IMR-90 (cell line): ENCODE measurements at regions not wholly inside any gene's neighbourhood (a gene's known extent, or its start where the extent isn't known, plus 50 kb on each side); places are given as distances from the start of the nearest gene placed in this dataset.

Experiments
- ATAC-seq: fragments of 200-7000 bp; cut with Tn5 transposase; 2 replicates; pipeline ENCODE4 v1.9.1; 2020; ENCODE audit warnings: low read depth, mild to moderate bottlenecking, moderate library complexity
- BruUV-seq: library from RNA; stranded (reverse); fragments of 400-500 nt; replicated peaks from 2 replicates; lab custom pipeline; 2021; lab: Mats Ljungman, UMichigan
- CTCF ChIA-PET: fragments of 300-600 bp; formaldehyde crosslinking; extraction: SDS; loops from one replicate; lab custom pipeline; 2021; ENCODE audit warnings: antibody characterized with exemption; lab: Yijun Ruan, JAX
- POLR2A ChIA-PET: fragments of 300-600 bp; sonication (Branson Sonifier 250); formaldehyde crosslinking; loops from one replicate; lab custom pipeline; 2022; ENCODE audit warnings: antibody characterized with exemption; ENCODE audit not compliant: unreplicated experiment; lab: Charles Lee
- DNase-seq: peaks from one replicate; pipeline ENCODE4 v3.0.0; 2013
- H2AFZ ChIP-seq: replicated peaks from 2 replicates; pipeline ENCODE3; 2013; ENCODE audit warnings: low read length, mild to moderate bottlenecking; ENCODE audit not compliant: poor library complexity
- H2AK5ac ChIP-seq: 2 replicates; pipeline ENCODE4 v1.6.1; 2013; ENCODE audit warnings: low read depth, low read length, inconsistent platforms
- H2AK9ac ChIP-seq: replicated peaks from 2 replicates; pipeline ENCODE3; 2013; ENCODE audit warnings: mild to moderate bottlenecking, low read depth, low read length, moderate library complexity; ENCODE audit not compliant: poor library complexity
- H2BK120ac ChIP-seq: 2 replicates; pipeline ENCODE4 v1.6.1; 2013; ENCODE audit warnings: low read depth, low read length, inconsistent platforms
- H2BK15ac ChIP-seq: 3 replicates; pipeline ENCODE4 v1.6.1; 2013; ENCODE audit warnings: low read depth, low read length, inconsistent platforms
- H2BK20ac ChIP-seq: 2 replicates; pipeline ENCODE4 v1.6.1; 2013; ENCODE audit warnings: low read depth, mild to moderate bottlenecking, inconsistent platforms, low read length, moderate library complexity
- H2BK5ac ChIP-seq: 2 replicates; pipeline ENCODE4 v1.6.1; 2013; ENCODE audit warnings: mild to moderate bottlenecking, low read depth, low read length, inconsistent platforms; ENCODE audit not compliant: poor library complexity, severe bottlenecking
- H3K14ac ChIP-seq: replicated peaks from 2 replicates; pipeline ENCODE4 v1.6.1; 2013; ENCODE audit warnings: low read depth, low read length, inconsistent platforms
- H3K18ac ChIP-seq: 2 replicates; pipeline ENCODE4 v1.6.1; 2013; ENCODE audit warnings: low read depth, low read length, control low read depth
- H3K23ac ChIP-seq: 2 replicates; pipeline ENCODE4 v1.6.1; 2013; ENCODE audit warnings: low read depth, low read length, inconsistent platforms
- H3K27ac ChIP-seq: 2 replicates; pipeline ENCODE4 v1.5.1; 2013; ENCODE audit warnings: mild to moderate bottlenecking, control low read depth, low read length; ENCODE audit not compliant: insufficient read depth
- H3K27me3 ChIP-seq: 2 replicates; pipeline ENCODE4 v1.6.1; 2013; ENCODE audit warnings: low read length; ENCODE audit not compliant: control insufficient read depth, insufficient read depth
- H3K36me3 ChIP-seq: 2 replicates; pipeline ENCODE4 v1.6.1; 2013; ENCODE audit warnings: low read length, mixed read lengths; ENCODE audit not compliant: control insufficient read depth, insufficient read depth
- H3K4ac ChIP-seq: 2 replicates; pipeline ENCODE4 v1.6.1; 2013; ENCODE audit warnings: low read depth, low read length, inconsistent platforms
- H3K4me1 ChIP-seq: 2 replicates; pipeline ENCODE4 v1.6.1; 2013; ENCODE audit warnings: low read length, mixed read lengths; ENCODE audit not compliant: control insufficient read depth, insufficient read depth
- H3K4me2 ChIP-seq: 2 replicates; pipeline ENCODE4 v1.6.1; 2013; ENCODE audit warnings: low read depth, mild to moderate bottlenecking, control low read depth, low read length, moderate library complexity
- H3K4me3 ChIP-seq: 2 replicates; pipeline ENCODE4 v1.5.1; 2013; ENCODE audit warnings: low read depth, mild to moderate bottlenecking, control low read depth, low read length, moderate library complexity; ENCODE audit not compliant: insufficient read depth
- H3K56ac ChIP-seq: 2 replicates; pipeline ENCODE4 v1.6.1; 2013; ENCODE audit warnings: low read length, inconsistent platforms; ENCODE audit not compliant: insufficient read depth; ENCODE audit errors: extremely low read depth
- H3K79me1 ChIP-seq, 2 experiments: 2 replicates each; pipeline ENCODE4 v1.6.1; 2013; ENCODE audit warnings: low read length in 2 of 2, inconsistent platforms in 1 of 2, low read depth in 1 of 2
- H3K9ac ChIP-seq: 2 replicates; pipeline ENCODE4 v1.6.1; 2013; ENCODE audit warnings: low read depth, low read length, control low read depth
- H3K9me1 ChIP-seq: 2 replicates; pipeline ENCODE4 v1.6.1; 2013; ENCODE audit warnings: low read length, inconsistent platforms; ENCODE audit not compliant: insufficient read depth
- H3K9me3 ChIP-seq: 2 replicates; pipeline ENCODE4 v1.6.1; 2013; ENCODE audit warnings: low read length; ENCODE audit not compliant: control insufficient read depth, insufficient read depth
- H4K20me1 ChIP-seq: 2 replicates; pipeline ENCODE4 v1.6.1; 2013; ENCODE audit warnings: low read length, inconsistent platforms; ENCODE audit not compliant: insufficient read depth
- H4K5ac ChIP-seq: 2 replicates; pipeline ENCODE4 v1.6.1; 2013; ENCODE audit warnings: mild to moderate bottlenecking, low read depth, low read length, control low read depth
- H4K8ac ChIP-seq, 2 experiments: 2 replicates each; pipeline ENCODE4 v1.6.1; 2013; ENCODE audit warnings: low read depth in 2 of 2, low read length in 2 of 2, control low read depth in 1 of 2, inconsistent platforms in 1 of 2
- H4K91ac ChIP-seq: 2 replicates; pipeline ENCODE4 v1.6.1; 2013; ENCODE audit warnings: low read depth, low read length, inconsistent platforms; ENCODE audit not compliant: insufficient read depth
- BHLHE40 ChIP-seq: fragments of 150-350 bp; IDR thresholded peaks from 2 replicates; pipeline ENCODE4 v1.6.1; 2016; ENCODE audit warnings: mild to moderate bottlenecking, low read depth, low read length
- CEBPB ChIP-seq: IDR thresholded peaks from 2 replicates; pipeline ENCODE4 v1.6.1; 2012; ENCODE audit warnings: low read depth, low read length, improper control_type of control experiment
- CHD1 ChIP-seq: IDR thresholded peaks from 2 replicates; pipeline ENCODE4 v1.6.1; 2012; ENCODE audit warnings: low read depth, low read length, improper control_type of control experiment
- CTCF ChIP-seq: conservative IDR thresholded peaks from 2 replicates; pipeline ENCODE4 v1.5.1; 2012; ENCODE audit warnings: mild to moderate bottlenecking, low read depth, low read length, improper control_type of control experiment
- ELK1 ChIP-seq: fragments of 150-350 bp; IDR thresholded peaks from 2 replicates; pipeline ENCODE4 v1.6.1; 2016; ENCODE audit warnings: low read depth, mild to moderate bottlenecking, low read length, moderate library complexity, borderline replicate concordance
- FOS ChIP-seq: fragments of 150-350 bp; IDR thresholded peaks from 2 replicates; pipeline ENCODE4 v1.6.1; 2016; ENCODE audit warnings: low read depth, low read length
- MAFK ChIP-seq: IDR thresholded peaks from 2 replicates; pipeline ENCODE4 v1.6.1; 2012; ENCODE audit warnings: low read depth, low read length, improper control_type of control experiment
- MAZ ChIP-seq: IDR thresholded peaks from 2 replicates; pipeline ENCODE4 v1.6.1; 2012; ENCODE audit warnings: low read depth, mild to moderate bottlenecking, low read length, improper control_type of control experiment, moderate library complexity, borderline replicate concordance
- MXI1 ChIP-seq: IDR thresholded peaks from 2 replicates; pipeline ENCODE4 v1.6.1; 2012; ENCODE audit warnings: low read depth, mild to moderate bottlenecking, low read length, moderate library complexity, borderline replicate concordance
- NFE2L2 ChIP-seq: fragments of 150-350 bp; IDR thresholded peaks from 2 replicates; pipeline ENCODE4 v1.6.1; 2016; ENCODE audit warnings: low read depth, mild to moderate bottlenecking, low read length
- POLR2A ChIP-seq: IDR thresholded peaks from 2 replicates; pipeline ENCODE4 v1.6.1; 2012; ENCODE audit warnings: mild to moderate bottlenecking, low read depth, low read length
- RAD21 ChIP-seq: IDR thresholded peaks from 2 replicates; pipeline ENCODE4 v1.6.1; 2012; ENCODE audit warnings: low read length, improper control_type of control experiment
- RCOR1 ChIP-seq: IDR thresholded peaks from 2 replicates; pipeline ENCODE4 v1.6.1; 2012; ENCODE audit warnings: mild to moderate bottlenecking, low read length, improper control_type of control experiment; ENCODE audit not compliant: insufficient replicate concordance
- RFX5 ChIP-seq: IDR thresholded peaks from 2 replicates; pipeline ENCODE4 v1.8.0; 2012; ENCODE audit warnings: low read depth, mild to moderate bottlenecking, low read length, moderate library complexity
- SMC3 ChIP-seq: fragments of 150-350 bp; IDR thresholded peaks from 2 replicates; pipeline ENCODE4 v1.6.1; 2016; ENCODE audit warnings: low read depth, mild to moderate bottlenecking, antibody characterized with exemption, low read length, moderate library complexity
- USF2 ChIP-seq: fragments of 150-350 bp; IDR thresholded peaks from 2 replicates; pipeline ENCODE4 v1.6.1; 2017; ENCODE audit warnings: mild to moderate bottlenecking, antibody characterized with exemption, low read length, low read depth
- dilution Hi-C: fragments of 300-500 bp; cut with HindIII; formaldehyde crosslinking; loops from one replicate; pipeline ENCODE4 v1.14.3; 2018; ENCODE audit warnings: low sequenced_read_pairs; ENCODE audit not compliant: unreplicated experiment
- in situ Hi-C: fragments of 300-500 bp; cut with MboI; formaldehyde crosslinking; loops from 3 replicates; pipeline ENCODE4 v1.14.3; 2019; ENCODE audit warnings: low sequenced_read_pairs, inconsistent platforms, mixed read lengths
- intact Hi-C: fragments of 100-400 bp; cut with micrococcal nuclease; formaldehyde crosslinking; loops from 2 replicates; pipeline ENCODE4 v1.10.0; 2022

- ATAC-seq, result no peak
These were observed 296.2 kb upstream of the C16orf82 start for GRCh38 chr16:26770547-26770946.

More at GRCh38 chr16:26770547-26770946, 296.2 kb upstream of the C16orf82 start:
- Histone ChIP-seq H3K4ac (no peak overlapping the region), H2AK5ac (no peak overlapping the region), H3K4me1 (no peaks in the 10 kb centered on the region), H4K91ac (no peak overlapping the region), H3K36me3 (no peaks in the 10 kb centered on the region), H4K8ac (no peak overlapping the region), H3K56ac (no peak overlapping the region), H3K23ac (no peak overlapping the region), H3K4me2 (no peak overlapping the region), H2AFZ (no peak overlapping the region), H4K5ac (no peak overlapping the region), H2BK5ac (no peak overlapping the region), H2BK120ac (no peak overlapping the region), H3K4me3 (no peak overlapping the region), H3K9me1 (no peaks in the 10 kb centered on the region), H4K20me1 (no peaks in the 10 kb centered on the region), H3K79me1 (no peaks in the 10 kb centered on the region), H2AK9ac (no peak overlapping the region), H3K18ac (no peak overlapping the region), H3K9me3 (no peaks in the 10 kb centered on the region), H3K27ac (no peak overlapping the region), H3K27me3 (no peaks in the 10 kb centered on the region), H3K9ac (no peak overlapping the region), H2BK15ac (no peak overlapping the region), H3K14ac (no peak overlapping the region), H2BK20ac (no peak overlapping the region)
- TF ChIP-seq MXI1, result no peak
- TF ChIP-seq CHD1, result no peak
- TF ChIP-seq CEBPB, result no peak
- TF ChIP-seq RAD21, result no peak
- TF ChIP-seq CTCF, result no peak
- TF ChIP-seq USF2, result no peak
- TF ChIP-seq FOS, result no peak
- TF ChIP-seq RFX5, result no peak
- no peak for TF ChIP-seq MAZ
- TF ChIP-seq SMC3, result no peak
- no peak for TF ChIP-seq MAFK
- TF ChIP-seq BHLHE40, result no peak
- TF ChIP-seq ELK1, result no peak
- TF ChIP-seq POLR2A, result no peak
- no peak for TF ChIP-seq NFE2L2
- no peak for TF ChIP-seq RCOR1
- ChIA-PET CTCF (no interaction called here), POLR2A (no interaction called here)
- dilution Hi-C loops (no loop called here), in situ Hi-C loops (no loop called here), intact Hi-C loops (no loop called here)
- DNase-seq, result no peak
- no TSS peak for BruUV-seq
